ENCODE measurements at regions not wholly inside any gene's neighbourhood (a gene's known extent, or its start where the extent isn't known, plus 50 kb on each side); places are given as distances from the start of the nearest gene placed in this dataset.

DNA sequence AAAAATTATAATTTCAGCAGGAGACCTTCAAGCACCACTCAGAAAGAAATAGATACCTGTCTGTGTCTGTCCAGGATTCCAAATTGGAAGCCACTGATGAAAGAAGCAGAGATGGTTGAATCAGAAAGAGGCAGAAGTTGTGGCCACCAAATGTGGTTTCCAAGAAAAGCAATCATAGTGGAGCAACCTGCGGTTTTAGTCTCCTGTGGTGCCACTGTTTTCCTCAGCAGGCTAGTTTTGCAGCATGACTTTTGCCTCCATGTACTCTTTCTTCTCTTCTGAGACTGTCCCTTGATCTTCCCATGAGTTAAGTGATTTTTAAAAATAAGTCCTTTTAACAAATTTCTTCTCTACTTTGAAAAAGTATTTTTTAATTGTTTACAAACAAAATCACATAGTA is 535.8 kb downstream of the CYLC2 start:
- Histone ChIP-seq H4K20me1 (replicated peaks; ENCODE audit: control insufficient read depth, extremely low read depth, insufficient read depth, low read length) (no peaks in the 10 kb centered on the region), H3K27me3 (ENCODE audit: control insufficient read depth in 2 of 2, insufficient read depth in 2 of 2, low read length in 2 of 2) (no peaks in the 10 kb centered on the region), H2AFZ (ENCODE audit: low read depth, low read length) (no peak overlapping the region), H3K4me3 (replicated peaks in 1 of 3; ENCODE audit: insufficient read depth in 1 of 3, low read depth in 1 of 3, low read length in 3 of 3) (no peak overlapping the region), H3K4me1 (ENCODE audit: control insufficient read depth, extremely low read depth, insufficient read depth, low read length) (no peaks in the 10 kb centered on the region), H3K27ac (ENCODE audit: insufficient read depth, low read depth, low read length) (no peak overlapping the region), H3K4me2 (ENCODE audit: insufficient read depth, low read length) (no peak overlapping the region), H3K9me1 (replicated peaks; ENCODE audit: control insufficient read depth, extremely low read depth, insufficient read depth, low read length) (no peaks in the 10 kb centered on the region), H3K79me2 (ENCODE audit: control insufficient read depth, insufficient read depth, low read length) (no peaks in the 10 kb centered on the region), H3K9ac (replicated peaks; ENCODE audit: extremely low read depth, insufficient read depth, low read length) (no peak overlapping the region), H3K36me3 (ENCODE audit: control insufficient read depth in 2 of 2, extremely low read depth in 1 of 2, insufficient read depth in 2 of 2, low read length in 2 of 2) (no peaks in the 10 kb centered on the region), H3K9me3 (replicated peaks; ENCODE audit: control insufficient read depth, insufficient read depth, low read length) (peaks cover 2% of the 10 kb centered on the region)
- BruUV-seq (replicated peaks): no TSS peak
- FAIRE-seq: no peak
- no peak for DNase-seq (ENCODE audit: low read depth, low spot score)
- TF ChIP-seq EZH2 (IDR thresholded peaks at IDR 0.05; ENCODE audit: borderline replicate concordance, low read depth, low read length, severe bottlenecking) (no peak), MYC (IDR thresholded peaks at IDR 0.05; ENCODE audit: low read depth, low read length) (no peak), JUN (IDR thresholded peaks at IDR 0.05; ENCODE audit: borderline replicate concordance, insufficient read depth, insufficient read length, low read depth) (no peak), POLR2A (IDR thresholded peaks at IDR 0.05; ENCODE audit: low read depth, low read length) (no peak), FOS (IDR thresholded peaks at IDR 0.05; ENCODE audit: borderline replicate concordance, insufficient read depth, low read length) (no peak), GATA2 (IDR thresholded peaks at IDR 0.05; ENCODE audit: insufficient read depth, insufficient read length, low read depth, low read length) (no peak), POLR2AphosphoS5 (IDR thresholded peaks at IDR 0.05; ENCODE audit: insufficient read depth, low read depth, low read length) (no peak)
- TF ChIP-seq, protein P1, sequence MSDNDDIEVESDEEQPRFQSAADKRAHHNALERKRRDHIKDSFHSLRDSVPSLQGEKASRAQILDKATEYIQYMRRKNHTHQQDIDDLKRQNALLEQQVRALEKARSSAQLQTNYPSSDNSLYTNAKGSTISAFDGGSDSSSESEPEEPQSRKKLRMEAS (IDR thresholded peaks at IDR 0.05; ENCODE audit: insufficient read depth, insufficient read length): no peak
- TF ChIP-seq, protein P2, sequence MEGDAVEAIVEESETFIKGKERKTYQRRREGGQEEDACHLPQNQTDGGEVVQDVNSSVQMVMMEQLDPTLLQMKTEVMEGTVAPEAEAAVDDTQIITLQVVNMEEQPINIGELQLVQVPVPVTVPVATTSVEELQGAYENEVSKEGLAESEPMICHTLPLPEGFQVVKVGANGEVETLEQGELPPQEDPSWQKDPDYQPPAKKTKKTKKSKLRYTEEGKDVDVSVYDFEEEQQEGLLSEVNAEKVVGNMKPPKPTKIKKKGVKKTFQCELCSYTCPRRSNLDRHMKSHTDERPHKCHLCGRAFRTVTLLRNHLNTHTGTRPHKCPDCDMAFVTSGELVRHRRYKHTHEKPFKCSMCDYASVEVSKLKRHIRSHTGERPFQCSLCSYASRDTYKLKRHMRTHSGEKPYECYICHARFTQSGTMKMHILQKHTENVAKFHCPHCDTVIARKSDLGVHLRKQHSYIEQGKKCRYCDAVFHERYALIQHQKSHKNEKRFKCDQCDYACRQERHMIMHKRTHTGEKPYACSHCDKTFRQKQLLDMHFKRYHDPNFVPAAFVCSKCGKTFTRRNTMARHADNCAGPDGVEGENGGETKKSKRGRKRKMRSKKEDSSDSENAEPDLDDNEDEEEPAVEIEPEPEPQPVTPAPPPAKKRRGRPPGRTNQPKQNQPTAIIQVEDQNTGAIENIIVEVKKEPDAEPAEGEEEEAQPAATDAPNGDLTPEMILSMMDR (IDR thresholded peaks at IDR 0.05; ENCODE audit: extremely low read depth in 1 of 2, insufficient read depth in 1 of 2, low read depth in 1 of 2, low read length in 2 of 2): no peak
- ChIA-PET CTCF (no interaction called here), POLR2A (no interaction called here)
- intact Hi-C loops (cut with micrococcal nuclease): no loop called here
- dilution Hi-C loops (cut with MboI; ENCODE audit: extremely low pct_ligation_motif_present, low sequenced_read_pairs): no loop called here
